Inflammatory macrophage treated with lipopolysaccharide for 1 hour (primary cell): ENCODE measurements at regions not wholly inside any gene's neighbourhood (a gene's known extent, or its start where the extent isn't known, plus 50 kb on each side); places are given as distances from the start of the nearest gene placed in this dataset.
"Not testable (repeated sequence)": the region's sequence is repeated elsewhere in the genome, so short reads cannot be mapped to it uniquely, and the experiment has no call there.

Experiments
- DNase-seq, 2 donors: peaks; one replicate each; pipeline ENCODE4 v3.0.0-alpha.2; 2020 to 2022

GRCh38 chr12:3367750-3368444, 123.1 kb upstream of the PRMT8 start:
- no peak for DNase-seq

GRCh38 chr12:3371018-3371417, 120.0 kb upstream of the PRMT8 start:
- no peak for DNase-seq

GRCh38 chr12:3375326-3375725, 115.7 kb upstream of the PRMT8 start:
- no peak for DNase-seq

- peak in 1 of 2 donors; percentile 11 for DNase-seq
Observed at GRCh38 chr12:3376779-3377455, 114.1 kb upstream of the PRMT8 start.

- no peak for DNase-seq
Observed at GRCh38 chr12:3378655-3379054, 112.3 kb upstream of the PRMT8 start.

- DNase-seq: no peak
Observed at GRCh38 chr12:3379079-3379478, 111.9 kb upstream of the PRMT8 start.

- DNase-seq: no peak
Observed at GRCh38 chr12:3380200-3381043, 110.6 kb upstream of the PRMT8 start.

GRCh38 chr12:3381059-3382047, 109.7 kb upstream of the PRMT8 start:
- no peak for DNase-seq

- DNase-seq: no peak
Observed at GRCh38 chr12:3389986-3390385, 101.0 kb upstream of the PRMT8 start.

- DNase-seq: not testable (repeated sequence)
Observed at GRCh38 chr12:3397596-3397995, 93.4 kb upstream of the PRMT8 start.

- no peak for DNase-seq
Observed at GRCh38 chr12:3398196-3398789, 92.7 kb upstream of the PRMT8 start.

- DNase-seq: no peak
Observed at GRCh38 chr12:3405821-3406220, 85.2 kb upstream of the PRMT8 start.

- DNase-seq: no peak
Observed at GRCh38 chr12:3407723-3408122, 83.3 kb upstream of the PRMT8 start.

GRCh38 chr12:3409662-3410061, 81.3 kb upstream of the PRMT8 start:
- no peak for DNase-seq

GRCh38 chr12:3416159-3416558, 74.8 kb upstream of the PRMT8 start:
- DNase-seq: no peak

GRCh38 chr12:3416670-3417069, 74.3 kb upstream of the PRMT8 start:
- DNase-seq: no peak

GRCh38 chr12:3417113-3417512, 73.9 kb upstream of the PRMT8 start:
- no peak for DNase-seq

GRCh38 chr12:3417937-3418462, 73.0 kb upstream of the PRMT8 start:
- no peak for DNase-seq

- no peak for DNase-seq
Observed at GRCh38 chr12:3418609-3419390, 72.2 kb upstream of the PRMT8 start.

- DNase-seq: no peak
Observed at GRCh38 chr12:3419558-3419957, 71.4 kb upstream of the PRMT8 start.

GRCh38 chr12:3420693-3421092, 70.3 kb upstream of the PRMT8 start:
- no peak for DNase-seq
